ENCODE measurements at regions not wholly inside any gene's neighbourhood (a gene's known extent, or its start where the extent isn't known, plus 50 kb on each side); places are given as distances from the start of the nearest gene placed in this dataset.

DNA sequence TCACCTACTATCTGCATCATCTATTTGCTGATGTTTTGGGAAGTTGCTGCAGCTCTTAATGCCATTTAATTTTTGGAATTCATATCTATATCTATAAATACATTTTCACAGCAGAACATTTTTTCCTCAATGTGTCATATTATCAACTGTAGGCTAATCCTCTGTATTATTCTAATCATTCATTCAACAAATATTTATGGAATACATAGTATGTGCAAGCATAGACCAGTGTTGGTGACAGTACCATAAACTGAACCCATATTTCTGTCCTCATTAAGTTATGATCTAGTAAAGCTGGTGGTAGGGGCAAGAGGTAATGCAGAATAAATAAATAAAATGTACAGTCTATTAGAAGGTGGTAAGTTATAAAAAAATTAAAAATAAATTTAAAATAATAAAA, 585.3 kb upstream of the BCHE start:
- no peak for TF ChIP-seq CTCF (conservative IDR thresholded peaks at IDR 0.05 in 1 of 2, IDR thresholded peaks at IDR 0.05 in 1 of 2; ENCODE audit: extremely low read depth in 1 of 2, insufficient read depth in 1 of 2, low read depth in 1 of 2, low read length in 2 of 2)
- TF ChIP-seq EZH2 (IDR thresholded peaks at IDR 0.05; ENCODE audit: borderline replicate concordance, low read length) = no peak

Data from mammary epithelial cell (primary cell).